HG02885 (cell line): ENCODE measurements at regions not wholly inside any gene's neighbourhood (a gene's known extent, or its start where the extent isn't known, plus 50 kb on each side); places are given as distances from the start of the nearest gene placed in this dataset.
"Not testable (repeated sequence)": the region's sequence is repeated elsewhere in the genome, so short reads cannot be mapped to it uniquely, and the experiment has no call there.

Experiments
- ATAC-seq: cut with Tn5 transposase; IDR thresholded peaks from one replicate; pipeline ENCODE4 v1.9.1; 2021; ENCODE audit warnings: mild to moderate bottlenecking; ENCODE audit not compliant: unreplicated experiment, poor library complexity

DNA sequence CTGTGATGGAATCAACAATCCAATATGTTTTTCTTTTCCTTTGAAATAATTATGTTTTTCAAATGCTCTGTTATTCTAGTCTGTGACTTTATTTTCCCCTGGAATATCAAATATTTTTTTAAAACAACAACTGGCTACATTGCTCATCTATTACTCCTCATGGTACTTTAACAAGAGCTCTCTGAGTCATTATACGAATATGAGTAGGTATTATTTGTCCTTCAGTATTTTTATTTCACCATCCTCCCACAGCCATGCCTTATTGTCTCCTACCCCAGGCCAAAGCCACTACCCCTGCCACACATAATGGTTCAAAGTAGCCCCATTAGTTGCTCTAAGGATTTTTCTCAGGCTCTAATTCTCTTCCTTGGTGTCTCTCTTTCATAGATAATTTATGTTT is 1572.3 kb downstream of the CDH8 start:
- ATAC-seq = no peak

DNA sequence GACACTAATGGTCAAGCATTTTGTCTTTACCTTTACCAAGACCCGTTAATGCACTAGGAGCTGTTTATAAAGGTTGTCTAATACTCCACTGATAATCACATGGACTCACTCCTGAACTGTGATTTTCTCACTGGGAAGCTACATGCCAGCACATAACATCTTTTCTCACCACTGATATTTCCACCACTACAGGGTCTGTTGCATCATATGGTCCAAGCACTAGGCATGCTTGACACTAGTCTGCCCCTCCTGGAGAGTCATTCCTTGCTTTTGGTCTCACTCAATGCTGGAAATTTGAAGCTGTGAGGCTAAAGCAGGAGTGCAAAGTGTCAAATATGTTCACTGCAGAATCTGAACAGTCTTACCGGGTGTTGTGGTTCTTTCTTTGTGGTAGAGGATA is 1576.8 kb downstream of the CDH8 start:
- ATAC-seq = no peak

DNA sequence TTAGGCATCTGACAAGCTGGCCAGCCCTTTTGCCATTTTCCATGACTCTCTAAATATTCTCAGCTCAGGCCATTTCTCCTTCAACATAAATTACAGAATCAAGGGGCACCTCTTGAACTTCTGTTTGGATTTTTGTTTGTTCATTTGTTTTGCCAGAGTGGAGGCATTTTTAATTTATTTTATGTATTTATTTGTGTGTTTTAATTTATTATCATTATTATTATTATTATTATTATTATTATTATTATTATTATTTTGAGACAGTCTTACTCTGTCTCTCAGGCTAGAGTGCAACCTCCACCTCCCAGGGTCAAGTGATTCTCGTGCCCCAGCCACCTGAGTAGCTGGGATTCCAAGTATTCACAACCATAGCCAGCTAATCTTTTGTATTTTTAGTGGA is 1578.0 kb downstream of the CDH8 start:
- no peak for ATAC-seq

DNA sequence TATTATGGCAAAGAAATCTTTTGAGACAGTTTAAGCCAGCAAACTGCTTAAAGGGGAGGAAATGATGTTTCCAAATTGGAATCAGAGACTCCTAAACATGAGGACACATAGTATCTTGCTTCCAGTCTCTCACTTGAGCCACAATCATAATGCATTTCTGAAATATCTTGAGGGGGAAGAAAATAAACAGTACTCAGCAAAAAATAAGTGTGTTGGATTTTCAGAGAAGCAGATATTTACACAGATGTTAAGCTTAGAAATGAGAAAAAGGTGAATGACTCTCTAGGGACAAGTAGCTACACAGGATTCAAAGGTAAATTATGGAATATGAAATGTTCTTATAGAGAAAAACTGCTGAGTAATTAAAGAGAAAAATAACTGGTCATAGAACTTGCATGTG is 1583.6 kb downstream of the CDH8 start:
- ATAC-seq = no peak

DNA sequence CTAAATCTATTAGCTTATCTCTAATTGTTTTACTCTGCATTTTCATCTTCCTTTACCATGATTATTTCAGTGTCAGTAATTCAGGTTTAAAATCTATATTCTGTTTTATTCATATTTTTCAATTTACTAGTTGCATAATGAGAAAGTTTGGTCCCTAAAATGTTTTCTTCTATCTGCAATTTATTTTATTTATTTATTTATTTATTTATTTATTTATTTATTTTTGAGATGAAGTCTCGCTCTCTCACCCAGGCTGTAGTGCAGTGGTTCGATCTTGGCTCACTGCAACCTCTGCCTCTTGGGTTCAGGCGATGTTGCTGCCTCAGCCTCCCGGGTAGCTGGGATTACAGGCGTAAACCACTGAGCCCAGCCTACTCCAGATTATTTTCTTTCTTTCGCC is 1597.3 kb downstream of the CDH8 start:
- no peak for ATAC-seq

DNA sequence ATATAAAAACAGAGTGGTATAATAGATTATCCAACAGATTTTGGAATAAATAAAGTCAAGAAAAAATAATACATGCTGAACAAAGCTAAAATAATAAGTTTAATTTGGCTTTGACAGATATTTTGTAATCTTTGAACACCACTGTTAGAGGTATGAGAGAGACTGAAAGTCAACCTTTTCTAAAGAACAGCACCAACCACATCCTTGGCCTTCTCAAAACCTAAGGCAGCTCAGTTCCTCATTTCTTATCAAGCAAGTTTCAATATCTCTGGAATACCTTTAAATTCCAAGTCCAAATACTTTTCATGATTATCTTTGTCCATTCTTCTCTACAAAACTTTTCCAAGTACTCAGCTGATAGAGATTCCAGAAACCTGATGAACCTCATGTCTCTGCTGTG is 1603.8 kb downstream of the CDH8 start:
- no peak for ATAC-seq

DNA sequence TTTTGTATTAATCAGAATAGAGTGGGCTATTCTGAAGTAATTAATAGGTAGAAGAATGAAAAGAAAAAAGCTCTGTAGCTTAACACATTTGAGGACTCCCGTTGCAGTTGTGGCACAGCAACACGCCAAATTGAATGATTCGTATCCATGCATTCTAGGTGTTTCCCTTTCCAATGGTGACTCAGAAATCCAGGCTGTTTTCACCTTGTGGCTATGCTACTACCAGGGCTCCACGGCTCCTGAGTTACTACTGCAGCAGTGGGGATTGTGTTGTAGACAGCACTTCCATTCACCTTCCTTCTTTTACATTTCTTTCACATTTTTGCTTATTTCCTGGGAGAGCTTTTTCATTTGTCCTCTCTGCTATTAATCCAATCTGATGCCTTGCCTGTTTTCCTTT is 1616.4 kb downstream of the CDH8 start:
- ATAC-seq = no peak

DNA sequence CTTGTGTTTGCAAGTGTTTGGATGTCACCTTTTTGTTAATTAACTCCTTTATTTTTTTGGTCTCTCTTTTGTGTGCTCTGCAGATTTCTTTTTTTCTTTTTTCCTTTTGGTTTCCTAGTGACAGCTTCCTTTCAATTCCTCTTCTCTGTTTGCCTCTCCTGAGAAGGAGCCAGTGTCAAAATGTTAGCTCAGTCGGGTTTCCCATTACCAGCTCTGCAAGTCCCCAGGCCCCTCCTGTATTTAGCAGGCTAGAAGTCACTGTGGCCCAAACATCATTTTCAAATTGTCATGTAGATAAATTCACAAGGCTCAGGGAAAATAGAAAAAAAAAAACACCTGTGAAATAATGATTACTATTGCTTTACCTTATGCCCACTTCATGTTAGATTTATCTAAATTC is 1621.6 kb downstream of the CDH8 start:
- no peak for ATAC-seq

DNA sequence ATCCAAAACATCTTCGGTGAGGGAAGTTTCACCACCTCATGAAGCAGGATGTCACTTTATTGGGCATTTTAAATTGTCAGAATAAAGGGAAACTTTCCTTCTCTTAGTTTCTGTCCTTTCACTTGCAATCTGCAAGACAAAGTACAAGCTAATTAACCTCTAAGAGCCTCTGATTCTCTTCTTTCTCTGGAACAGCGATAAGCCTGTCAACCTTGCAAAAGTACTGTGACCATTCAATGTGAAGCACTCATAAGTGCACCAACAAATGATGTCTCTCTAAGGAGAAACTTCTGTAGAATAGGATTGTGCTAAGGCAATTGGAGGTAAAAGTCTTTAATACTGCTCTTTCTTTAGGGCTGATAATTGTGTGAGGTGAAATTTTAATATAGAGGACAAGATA is 1622.3 kb downstream of the CDH8 start:
- ATAC-seq = no peak

DNA sequence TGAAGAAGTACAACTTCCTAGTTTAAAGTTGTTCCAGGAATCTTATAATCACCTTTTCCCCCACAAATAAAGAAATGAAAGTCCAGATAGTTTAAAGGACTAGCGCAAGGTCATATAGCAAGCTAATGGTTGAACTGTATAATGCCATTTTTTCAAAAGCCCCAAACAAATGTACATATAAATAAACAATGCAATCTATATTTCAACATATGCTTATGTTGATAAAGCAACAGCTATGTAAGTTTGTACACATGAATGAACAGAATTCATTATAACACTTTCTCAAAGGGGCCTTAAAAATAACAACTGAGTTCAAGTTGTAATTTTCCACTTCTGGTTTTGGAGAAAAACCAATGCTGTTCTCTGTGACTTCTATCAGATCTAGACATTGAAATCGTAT is 1628.6 kb downstream of the CDH8 start:
- ATAC-seq = no peak

DNA sequence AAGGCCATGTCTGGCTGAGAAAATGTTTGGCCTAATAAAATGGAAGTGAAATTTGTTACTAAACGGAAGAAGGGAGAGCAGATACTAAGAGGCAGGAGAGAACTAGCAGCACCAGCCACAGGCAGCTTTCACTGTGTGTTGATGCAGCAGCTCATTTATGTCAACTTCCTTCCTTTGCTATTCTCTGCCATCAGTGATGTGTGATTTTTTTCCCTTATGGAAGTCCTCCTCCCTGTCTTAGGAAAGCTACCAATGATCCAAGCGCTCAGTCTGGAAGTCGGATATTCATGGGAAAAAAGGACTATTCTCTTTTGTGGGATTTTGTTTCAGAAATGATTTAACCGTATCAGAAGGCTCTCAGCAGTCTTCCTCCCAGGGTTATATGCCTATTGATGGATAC is 1629.2 kb downstream of the CDH8 start:
- no peak for ATAC-seq

DNA sequence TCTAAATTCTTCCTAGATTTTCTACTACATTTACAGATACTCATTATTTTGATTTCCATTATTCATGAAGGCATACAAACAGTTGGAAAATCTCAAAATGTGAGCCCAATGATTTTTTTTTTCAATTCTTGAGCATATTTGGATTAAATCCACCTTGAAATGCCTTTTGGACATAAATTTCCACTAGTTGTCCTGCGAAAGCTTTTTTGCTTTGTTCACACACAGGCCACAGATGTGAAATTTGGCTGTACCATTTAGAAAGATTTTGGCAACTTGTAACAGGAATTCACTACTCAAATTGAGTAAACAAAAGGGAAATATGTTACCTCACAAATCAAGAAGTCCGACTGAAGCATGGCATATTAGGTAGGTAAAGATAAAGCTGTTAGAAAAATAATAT is 1631.0 kb downstream of the CDH8 start:
- no peak for ATAC-seq

DNA sequence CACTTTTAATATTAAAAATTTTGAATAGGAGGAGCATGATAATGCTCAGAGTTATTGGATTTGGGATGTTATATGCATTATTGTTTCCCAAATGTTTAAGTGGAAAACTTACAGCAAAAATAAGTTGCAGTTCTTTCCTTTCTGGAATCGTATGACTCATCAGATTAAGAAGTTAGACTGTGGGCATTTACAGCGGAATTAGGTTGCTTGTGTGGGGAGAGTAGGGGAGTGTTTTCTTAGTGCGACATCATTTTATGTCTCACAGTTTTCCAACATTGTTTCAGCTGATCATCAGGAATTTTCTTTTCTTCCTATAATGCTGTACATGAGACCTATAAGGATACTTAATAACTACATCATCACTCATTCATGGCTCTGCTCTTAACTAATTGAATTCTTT is 1631.8 kb downstream of the CDH8 start:
- no peak for ATAC-seq

DNA sequence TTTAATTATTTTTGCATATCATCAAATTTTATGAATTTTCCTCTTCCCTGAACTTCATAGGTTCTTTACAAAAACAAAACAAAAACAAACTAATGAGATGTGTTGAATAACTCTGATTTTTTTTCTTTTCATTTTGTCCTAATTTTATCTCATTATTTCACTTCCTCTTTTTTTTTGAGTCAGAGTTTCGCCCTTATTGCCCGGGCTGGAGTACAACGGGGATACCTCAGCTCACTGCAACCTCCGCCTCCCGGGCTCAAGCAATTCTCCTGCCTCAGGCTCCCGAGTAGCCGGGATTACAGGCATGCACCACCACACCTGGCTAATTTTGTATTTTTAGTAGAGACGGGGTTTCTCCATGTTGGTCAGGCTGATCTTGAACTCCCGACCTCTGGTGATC is 1633.3 kb downstream of the CDH8 start:
- not testable (repeated sequence) for ATAC-seq

DNA sequence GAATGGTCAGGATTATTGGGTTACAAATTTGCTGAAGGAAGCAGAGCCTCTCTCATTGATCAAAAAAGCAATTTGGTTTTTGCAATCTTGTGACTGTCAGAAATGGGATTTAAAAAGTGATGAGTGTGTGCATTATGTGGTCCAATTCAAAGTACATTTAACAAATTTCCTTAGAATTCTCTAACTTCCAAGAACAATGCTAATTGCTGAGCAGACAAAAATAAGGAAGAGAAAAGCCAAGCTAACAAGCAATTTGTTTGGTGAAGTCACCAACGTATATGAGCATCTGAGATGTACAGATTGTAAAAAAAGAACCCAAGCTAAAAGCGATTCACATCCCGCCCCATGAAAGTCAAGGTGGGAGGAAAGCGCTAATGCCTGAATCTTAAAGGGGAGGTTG is 1643.9 kb downstream of the CDH8 start:
- no peak for ATAC-seq

DNA sequence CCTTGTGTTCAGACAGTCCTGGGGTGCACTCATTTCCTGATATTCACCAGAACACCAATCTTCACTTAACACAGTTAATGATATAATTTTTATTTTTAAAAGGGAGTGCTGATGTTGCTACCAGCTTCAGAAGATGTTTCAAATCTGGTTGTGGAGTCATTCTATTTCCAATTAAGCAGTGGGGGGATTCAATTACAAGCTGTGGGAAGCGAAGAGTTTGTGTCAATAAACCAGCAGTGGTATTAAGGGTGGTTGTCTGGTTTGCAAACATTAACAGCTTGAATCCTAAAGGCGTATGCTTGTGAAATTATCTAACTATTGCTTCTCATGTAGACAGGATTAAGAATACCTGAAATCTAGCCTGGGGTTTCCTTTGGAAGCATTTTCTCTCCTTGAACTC is 1637.5 kb upstream of the GOT2 start:
- ATAC-seq = no peak

DNA sequence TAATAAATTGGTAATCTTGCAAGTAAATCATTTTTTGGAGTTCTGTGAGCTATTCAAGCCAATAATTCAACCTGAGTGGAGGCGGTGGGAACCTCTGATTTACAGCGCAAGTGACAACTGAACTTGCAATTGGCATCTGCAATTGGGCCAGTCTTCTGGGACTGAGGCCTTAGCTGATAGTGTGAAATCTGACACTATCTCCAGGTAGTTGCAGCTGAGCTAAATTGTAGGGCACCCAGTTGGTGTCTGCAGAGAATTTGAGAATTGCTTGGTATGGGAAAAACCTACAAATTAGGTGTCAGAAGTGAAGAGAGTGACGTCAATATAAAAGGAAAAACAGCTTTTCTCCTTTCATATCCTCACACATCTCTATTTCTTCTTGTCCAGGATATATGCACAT is 1633.6 kb upstream of the GOT2 start:
- ATAC-seq = no peak

DNA sequence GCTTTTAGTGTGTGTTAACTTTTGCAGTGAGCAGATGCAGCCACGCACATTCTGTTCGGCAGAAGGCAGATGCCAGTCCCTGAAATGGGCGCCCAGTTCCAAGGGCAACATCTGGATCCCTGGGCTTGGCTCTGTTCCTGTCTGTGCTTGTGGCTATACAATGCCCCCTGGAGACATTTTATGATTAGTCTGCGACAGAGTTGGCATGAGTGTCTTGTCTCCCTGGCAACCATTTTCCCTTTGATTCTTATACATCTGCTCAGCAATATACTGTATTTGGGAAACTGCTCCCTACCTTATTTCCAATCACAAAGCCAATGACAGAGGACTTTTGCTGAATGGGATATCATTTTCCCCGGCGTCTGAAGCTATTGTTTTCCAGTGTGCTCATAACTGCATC is 1629.5 kb upstream of the GOT2 start:
- no peak for ATAC-seq

DNA sequence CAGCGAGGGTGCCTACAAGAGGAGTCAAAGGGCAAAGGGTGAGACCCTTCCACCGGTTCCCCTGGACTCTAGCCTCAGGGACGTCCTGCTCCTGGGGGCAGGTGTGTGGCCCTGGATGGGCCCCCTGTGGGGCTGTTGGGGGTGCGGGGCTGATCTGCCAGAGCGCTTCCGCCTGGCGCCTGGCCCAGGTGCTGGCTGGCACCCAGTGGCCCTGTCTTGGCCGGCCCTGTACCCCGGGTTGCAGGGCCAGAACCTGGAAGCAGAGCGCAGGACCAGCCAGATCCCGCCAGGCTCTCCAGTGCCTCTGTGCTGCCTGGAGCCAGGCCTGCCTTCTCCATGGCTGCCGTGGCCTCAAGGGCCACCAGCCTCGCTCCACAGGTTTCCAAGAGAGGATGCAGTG is 1625.8 kb upstream of the GOT2 start:
- not testable (repeated sequence) for ATAC-seq

DNA sequence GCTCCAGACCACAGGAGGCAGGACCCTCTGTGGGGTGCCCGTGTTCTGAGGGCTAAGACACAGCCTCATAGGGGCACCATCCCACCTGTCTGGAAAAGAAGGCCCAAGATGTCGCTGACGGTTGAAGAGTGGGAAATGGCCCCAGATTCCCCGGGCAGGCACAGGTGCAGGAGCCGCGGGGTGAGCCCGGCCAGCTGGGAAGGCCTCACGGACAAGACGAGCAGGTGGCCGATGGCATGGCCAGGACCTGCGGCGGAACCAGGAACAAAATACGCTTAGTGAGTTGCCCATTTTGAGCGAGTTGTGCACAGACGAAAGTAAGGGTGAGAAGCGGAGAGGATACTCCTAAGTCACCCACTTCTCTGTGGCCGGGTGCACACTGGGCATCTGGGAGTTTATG is 1625.3 kb upstream of the GOT2 start:
- not testable (repeated sequence) for ATAC-seq

DNA sequence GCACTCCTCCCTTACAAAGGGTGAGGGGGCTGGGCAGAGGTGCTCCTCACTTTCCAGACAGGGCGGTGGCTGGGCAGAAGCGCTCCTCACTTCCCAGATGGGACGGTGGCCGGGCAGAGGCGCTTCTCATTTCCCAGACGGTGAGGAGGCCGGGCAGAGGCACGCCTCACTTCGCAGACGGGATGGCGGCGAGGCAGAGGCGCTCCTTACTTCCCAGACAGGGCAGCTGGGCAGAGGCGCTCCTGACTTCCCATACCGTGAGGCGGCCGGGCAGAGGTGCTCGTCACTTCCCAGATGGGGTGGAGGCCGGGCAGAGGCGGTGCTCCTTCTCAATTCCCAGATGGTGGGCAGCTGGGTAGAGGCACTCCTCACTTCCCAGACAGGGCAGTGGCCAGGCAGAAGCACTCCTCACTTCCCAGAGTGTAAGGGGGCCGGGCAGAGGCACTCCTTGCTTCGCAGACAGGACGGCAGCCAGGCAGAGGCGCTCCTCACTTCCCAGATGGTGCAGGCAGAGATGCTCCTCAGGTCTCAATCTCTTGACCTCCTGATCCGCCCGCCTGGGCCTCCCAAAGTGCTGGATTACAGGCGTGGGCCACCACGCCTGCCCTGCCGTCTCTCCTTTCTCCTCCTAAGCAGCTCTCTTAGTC is 1623.9 kb upstream of the GOT2 start:
- ATAC-seq = not testable (repeated sequence)

DNA sequence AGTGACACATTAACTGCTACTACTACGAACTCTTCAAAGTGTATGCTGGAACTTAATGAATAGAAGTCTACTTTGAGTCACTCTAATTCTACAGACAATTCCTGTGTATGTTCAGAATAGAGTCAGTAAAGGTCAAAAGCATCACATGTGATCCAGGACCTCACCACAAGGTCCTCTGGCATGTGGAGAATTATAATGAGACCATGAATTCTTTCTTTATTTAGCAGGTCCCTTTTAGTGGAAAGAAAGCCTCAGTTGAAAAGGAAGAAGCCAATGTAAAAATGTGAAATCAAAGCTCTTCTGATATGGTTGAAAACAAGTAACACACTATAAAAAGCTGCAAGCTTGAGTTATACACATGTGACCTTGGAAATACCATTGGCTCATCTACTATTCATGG is 1612.1 kb upstream of the GOT2 start:
- ATAC-seq = no peak

DNA sequence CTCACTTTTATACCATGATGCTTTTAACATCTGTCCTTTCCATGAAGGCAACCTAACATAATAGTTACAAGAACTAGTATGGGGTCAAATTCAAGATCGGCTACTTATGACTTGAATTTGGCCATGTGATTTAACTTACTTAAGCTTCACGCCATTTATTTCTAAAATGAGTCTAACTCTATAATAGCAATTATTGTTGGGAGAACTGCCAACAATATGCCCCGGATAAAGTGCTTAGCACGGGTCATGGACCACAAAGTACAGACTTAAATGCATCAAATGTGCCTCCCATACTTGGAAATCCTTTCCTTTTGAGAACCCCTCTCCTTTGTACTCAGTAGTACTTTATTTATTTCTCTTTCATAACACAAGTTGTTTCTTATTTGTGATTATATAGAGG is 1603.6 kb upstream of the GOT2 start:
- ATAC-seq = no peak
